Liver (tissue), 8 donors: ENCODE measurements at regions not wholly inside any gene's neighbourhood (a gene's known extent, or its start where the extent isn't known, plus 50 kb on each side); places are given as distances from the start of the nearest gene placed in this dataset.

Source experiments
- DNase-seq: peaks from one replicate; pipeline ENCODE4 v3.0.0-alpha.2; 2017; ENCODE audit warnings: low spot score
- H3K27ac ChIP-seq, 2 donors: one replicate each; pipeline ENCODE4 v1.7.0; 2013; ENCODE audit warnings: inconsistent platforms in 2 of 2, low read length in 2 of 2, control low read depth in 1 of 2, low read depth in 1 of 2, mild to moderate bottlenecking in 1 of 2
- H3K27me3 ChIP-seq, 4 donors: one replicate each; pipeline versions ENCODE4 v1.6.1 to v1.7.0; 2013; ENCODE audit warnings: low read length in 3 of 4, inconsistent platforms in 1 of 4, mild to moderate bottlenecking in 1 of 4, moderate library complexity in 1 of 4; ENCODE audit not compliant: control insufficient read depth in 4 of 4, insufficient read depth in 4 of 4
- H3K36me3 ChIP-seq, 4 donors: one replicate each; pipeline versions ENCODE4 v1.6.1 to v1.7.0; 2013; ENCODE audit warnings: low read length in 3 of 4, mild to moderate bottlenecking in 3 of 4, low read depth in 1 of 4, moderate library complexity in 1 of 4; ENCODE audit not compliant: control insufficient read depth in 4 of 4, insufficient read depth in 3 of 4
- H3K4me1 ChIP-seq, 4 donors: one replicate each; pipeline versions ENCODE4 v1.6.1 to v1.7.0; 2013; ENCODE audit warnings: low read length in 3 of 4, mild to moderate bottlenecking in 3 of 4, moderate library complexity in 1 of 4; ENCODE audit not compliant: control insufficient read depth in 4 of 4, insufficient read depth in 4 of 4
- H3K4me3 ChIP-seq, 3 donors: one replicate each; pipeline versions ENCODE4 v1.6.1 to v1.7.0; 2013; ENCODE audit warnings: low read length in 3 of 3, control low read depth in 1 of 3, low read depth in 1 of 3, mild to moderate bottlenecking in 1 of 3
- H3K9ac ChIP-seq, 2 donors: one replicate each; pipeline ENCODE4 v1.7.0; 2013; ENCODE audit warnings: low read length in 2 of 2, mild to moderate bottlenecking in 2 of 2, moderate library complexity in 2 of 2, control low read depth in 1 of 2, low read depth in 1 of 2
- H3K9me3 ChIP-seq, 4 donors: one replicate each; pipeline versions ENCODE4 v1.6.1 to v1.7.0; 2013; ENCODE audit warnings: low read length in 3 of 4; ENCODE audit not compliant: control insufficient read depth in 4 of 4
- ATF3 ChIP-seq: IDR thresholded peaks from 2 replicates; pipeline ENCODE4 v1.6.1; 2016; ENCODE audit warnings: antibody characterized with exemption
- CTCF ChIP-seq: fragments of 150-350 bp; IDR thresholded peaks from 2 replicates; pipeline ENCODE4 v1.5.1; 2017; ENCODE audit warnings: improper control_type of control experiment, low read depth, low read length; ENCODE audit not compliant: missing input control
- EGR1 ChIP-seq, 2 donors: IDR thresholded peaks; 2 replicates each; pipeline ENCODE4 v1.6.1; 2016 to 2018; ENCODE audit warnings: antibody characterized with exemption in 2 of 2, low read depth in 2 of 2
- FOXA1 ChIP-seq: IDR thresholded peaks from 2 replicates; pipeline ENCODE4 v1.6.1; 2016; ENCODE audit warnings: antibody characterized with exemption
- FOXA2 ChIP-seq: IDR thresholded peaks from 2 replicates; pipeline ENCODE4 v1.6.1; 2016; ENCODE audit warnings: antibody characterized with exemption
- HNF4A ChIP-seq, 2 donors: conservative IDR thresholded peaks; 2 replicates each; pipeline ENCODE4 v1.6.1; 2016; ENCODE audit warnings: antibody characterized with exemption in 2 of 2, mild to moderate bottlenecking in 2 of 2
- HNF4G ChIP-seq: IDR thresholded peaks from 2 replicates; pipeline ENCODE4 v1.6.1; 2016; ENCODE audit warnings: antibody characterized with exemption
- JUND ChIP-seq, 2 donors: IDR thresholded peaks; 2 replicates each; pipeline ENCODE4 v1.6.1; 2016; ENCODE audit warnings: antibody characterized with exemption in 2 of 2
- NR2F2 ChIP-seq: IDR thresholded peaks from 2 replicates; pipeline ENCODE4 v1.6.1; 2016; ENCODE audit warnings: antibody characterized with exemption
- RAD21 ChIP-seq, 2 donors: IDR thresholded peaks; 2 replicates each; pipeline ENCODE4 v1.6.1; 2016; ENCODE audit warnings: antibody characterized with exemption in 2 of 2, mild to moderate bottlenecking in 2 of 2
- REST ChIP-seq: IDR thresholded peaks from 2 replicates; pipeline ENCODE4 v1.6.1; 2016; ENCODE audit warnings: antibody characterized with exemption, mild to moderate bottlenecking
- RXRA ChIP-seq, 2 donors: IDR thresholded peaks; 2 replicates each; pipeline ENCODE4 v1.6.1; 2017 to 2018; ENCODE audit warnings: antibody characterized with exemption in 2 of 2, mild to moderate bottlenecking in 1 of 2
- SP1 ChIP-seq: IDR thresholded peaks from 2 replicates; pipeline ENCODE4 v1.6.1; 2018; ENCODE audit warnings: antibody characterized with exemption, mild to moderate bottlenecking
- TAF1 ChIP-seq: conservative IDR thresholded peaks from 2 replicates; pipeline ENCODE4 v1.6.1; 2016; ENCODE audit warnings: antibody characterized with exemption, mild to moderate bottlenecking
- YY1 ChIP-seq: IDR thresholded peaks from 2 replicates; pipeline ENCODE4 v1.6.1; 2016; ENCODE audit warnings: antibody characterized with exemption, mild to moderate bottlenecking
- ZBTB33 ChIP-seq: IDR thresholded peaks from 2 replicates; pipeline ENCODE4 v1.6.1; 2016; ENCODE audit warnings: antibody characterized with exemption
- WGBS: extraction: QIAGEN DNeasy Blood & Tissue Kit; methylation state at CpG from one replicate; pipeline ENCODE4 v1.1.7; 2013; 5-methylcytosine and 5-hydroxymethylcytosine counted together
- TF ChIP-seq, protein P1 (sequence below): IDR thresholded peaks from 2 replicates; pipeline ENCODE4 v1.6.1; 2016; ENCODE audit warnings: antibody characterized with exemption
- donor health status: healthy.
- donor health status: healthy.
- donor health status: healthy.
- donor health status: healthy.
- donor health status: healthy.

DNA sequence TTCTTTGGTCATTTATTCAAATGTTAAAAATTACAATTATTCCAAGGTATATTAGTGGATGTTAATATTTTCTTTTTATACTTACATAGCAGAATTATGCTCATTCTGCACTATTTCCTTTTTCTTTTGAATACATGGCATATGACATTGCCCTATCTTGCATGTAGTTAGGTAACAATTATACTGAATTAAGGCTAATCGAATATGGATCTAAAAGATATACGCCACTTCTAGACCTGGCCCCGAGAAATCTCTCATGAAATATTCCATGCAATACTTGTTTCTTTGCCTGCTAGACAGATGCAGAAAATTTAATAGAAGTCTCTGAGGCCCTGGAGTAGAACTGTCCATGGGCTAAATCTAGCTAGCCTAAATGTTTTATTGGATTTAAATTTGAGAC lies 493.4 kb downstream of the OTOL1 start:
- Histone ChIP-seq H3K9me3 (no peaks in the 10 kb centered on the region), H3K9ac (no peak overlapping the region), H3K27ac (no peak overlapping the region), H3K36me3 (no peaks in the 10 kb centered on the region), H3K4me3 (no peak overlapping the region), H3K4me1 (no peaks in the 10 kb centered on the region), H3K27me3 (no peaks in the 10 kb centered on the region)
- WGBS: 81% methylated on average over 3 of the region's 3 CpGs
- TF ChIP-seq FOXA1 (no peak), HNF4G (no peak), ZBTB33 (no peak), ATF3 (no peak), REST (no peak), FOXA2 (no peak), JUND (IDR thresholded peaks at IDR 0.05) (no peak), SP1 (no peak), TAF1 (no peak), HNF4A (conservative IDR thresholded peaks at IDR 0.05) (no peak), YY1 (no peak), NR2F2 (no peak)
- TF ChIP-seq, protein P1, sequence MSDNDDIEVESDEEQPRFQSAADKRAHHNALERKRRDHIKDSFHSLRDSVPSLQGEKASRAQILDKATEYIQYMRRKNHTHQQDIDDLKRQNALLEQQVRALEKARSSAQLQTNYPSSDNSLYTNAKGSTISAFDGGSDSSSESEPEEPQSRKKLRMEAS: no peak
- no peak for DNase-seq

- H3K4me3 ChIP-seq: no peak overlapping the region
- H3K4me1 ChIP-seq: no peaks in the 10 kb centered on the region
- H3K9ac ChIP-seq: no peak overlapping the region
- no peak overlapping the region for H3K27ac ChIP-seq
- H3K27me3 ChIP-seq: no peaks in the 10 kb centered on the region
- DNase-seq: no peak
- no peaks in the 10 kb centered on the region for H3K9me3 ChIP-seq
- no peaks in the 10 kb centered on the region for H3K36me3 ChIP-seq
- 75% methylated on average over 4 of the region's 4 CpGs for WGBS
- TF ChIP-seq ZBTB33 (no peak), RXRA (IDR thresholded peaks at IDR 0.05) (no peak), EGR1 (IDR thresholded peaks at IDR 0.05; ENCODE audit: low read depth in 2 of 2) (no peak), SP1 (no peak), RAD21 (IDR thresholded peaks at IDR 0.05) (no peak), NR2F2 (no peak), HNF4G (no peak), HNF4A (conservative IDR thresholded peaks at IDR 0.05) (no peak), CTCF (no peak), REST (no peak), FOXA2 (no peak), YY1 (no peak), FOXA1 (no peak), JUND (IDR thresholded peaks at IDR 0.05) (no peak)
- TF ChIP-seq, protein P1: no peak
Observed at GRCh38 chr3:161991901-161992540, 495.4 kb downstream of the OTOL1 start.
